HG03108 (cell line): ENCODE measurements at regions not wholly inside any gene's neighbourhood (a gene's known extent, or its start where the extent isn't known, plus 50 kb on each side); places are given as distances from the start of the nearest gene placed in this dataset.

Experiments
- ATAC-seq: cut with Tn5 transposase; IDR thresholded peaks from one replicate; pipeline ENCODE4 v1.9.1; 2021; ENCODE audit warnings: moderate library complexity; ENCODE audit not compliant: unreplicated experiment

GRCh38 chr4:153131596-153131995 is 72.6 kb upstream of the TRIM2 start:
- ATAC-seq: no peak

- ATAC-seq: no peak
Observed at GRCh38 chr4:153137159-153137558, 67.1 kb upstream of the TRIM2 start.

GRCh38 chr4:153137677-153138630 is 66.3 kb upstream of the TRIM2 start:
- ATAC-seq: no peak

GRCh38 chr4:153138736-153139135 is 65.5 kb upstream of the TRIM2 start:
- ATAC-seq: no peak

GRCh38 chr4:153140294-153140693 is 63.9 kb upstream of the TRIM2 start:
- ATAC-seq: no peak

- ATAC-seq: no peak
Observed at GRCh38 chr4:153141238-153141637, 63.0 kb upstream of the TRIM2 start.

- no peak for ATAC-seq
Observed at GRCh38 chr4:153142700-153143438, 61.4 kb upstream of the TRIM2 start.

GRCh38 chr4:153143527-153144348 is 60.5 kb upstream of the TRIM2 start:
- ATAC-seq: no peak

GRCh38 chr4:153146031-153146430 is 58.2 kb upstream of the TRIM2 start:
- ATAC-seq: no peak

GRCh38 chr4:153146961-153147360 is 57.3 kb upstream of the TRIM2 start:
- ATAC-seq: no peak

- no peak for ATAC-seq
Observed at GRCh38 chr4:153148791-153149190, 55.5 kb upstream of the TRIM2 start.

- no peak for ATAC-seq
Observed at GRCh38 chr4:153151535-153152455, 52.4 kb upstream of the TRIM2 start.

- ATAC-seq: no peak
Observed at GRCh38 chr4:153152501-153153338, 51.5 kb upstream of the TRIM2 start.

GRCh38 chr4:153153339-153153871 is 50.8 kb upstream of the TRIM2 start:
- ATAC-seq: peak; percentile 60

- ATAC-seq: no peak
Observed at GRCh38 chr4:153154007-153154975, 50.0 kb upstream of the TRIM2 start.
